CD14-positive monocyte (primary cell): ENCODE measurements at regions not wholly inside any gene's neighbourhood (a gene's known extent, or its start where the extent isn't known, plus 50 kb on each side); places are given as distances from the start of the nearest gene placed in this dataset.

Experiments used
- DNase-seq, 3 donors: peaks; one replicate each; pipeline ENCODE4 v3.0.0-alpha.2; 2011 to 2022
- H2AFZ ChIP-seq: 2 replicates; pipeline ENCODE4 v1.6.0; 2012; ENCODE audit warnings: mild to moderate bottlenecking, low read depth, low read length, inconsistent platforms; ENCODE audit not compliant: insufficient read depth, poor library complexity, severe bottlenecking
- H3K27ac ChIP-seq, 2 donors: 1 replicate in 1 of 2; 2 replicates in 1 of 2; pipeline ENCODE4 v1.5.1; 2012 to 2013; ENCODE audit warnings: low read length in 2 of 2, control low read depth in 1 of 2, inconsistent platforms in 1 of 2, low read depth in 1 of 2, mild to moderate bottlenecking in 1 of 2
- H3K27me3 ChIP-seq, 2 donors: one replicate each; pipeline versions ENCODE4 v1.6.0 to v1.6.1; 2011 to 2013; ENCODE audit warnings: low read length in 2 of 2; ENCODE audit not compliant: control insufficient read depth in 2 of 2, insufficient read depth in 2 of 2
- H3K36me3 ChIP-seq, 2 donors: replicated peaks in 1 of 2; 1 replicate in 1 of 2; 2 replicates in 1 of 2; pipeline versions ENCODE4 v1.5.1 to v1.6.1; 2012 to 2013; ENCODE audit warnings: low read length in 2 of 2, control low read depth in 1 of 2, inconsistent platforms in 1 of 2, mild to moderate bottlenecking in 1 of 2; ENCODE audit not compliant: insufficient read depth in 2 of 2, control insufficient read depth in 1 of 2
- H3K4me1 ChIP-seq, 2 donors: 1 replicate in 1 of 2; 2 replicates in 1 of 2; pipeline versions ENCODE4 v1.5.1 to v1.6.1; 2012 to 2013; ENCODE audit warnings: low read length in 2 of 2, control low read depth in 1 of 2, inconsistent platforms in 1 of 2, mild to moderate bottlenecking in 1 of 2, moderate library complexity in 1 of 2; ENCODE audit not compliant: insufficient read depth in 2 of 2, control insufficient read depth in 1 of 2
- H3K4me2 ChIP-seq: replicated peaks from 2 replicates; pipeline ENCODE3; 2012; ENCODE audit warnings: low read length, moderate library complexity, mild to moderate bottlenecking; ENCODE audit not compliant: poor library complexity, severe bottlenecking; ENCODE audit errors: extremely low read depth
- H3K4me3 ChIP-seq, 3 experiments: fragments of 200-600 bp in 1 of 3; sonication (generic) in 1 of 3; replicated peaks in 1 of 3; 1 replicate in 2 of 3; 2 replicates in 1 of 3; pipeline ENCODE4 v1.5.1; 2011 to 2013; ENCODE audit warnings: low read length in 3 of 3, mild to moderate bottlenecking in 3 of 3, control low read depth in 2 of 3, low read depth in 2 of 3, inconsistent platforms in 1 of 3, moderate library complexity in 1 of 3
- H3K79me2 ChIP-seq: 2 replicates; pipeline ENCODE4 v1.6.0; 2012; ENCODE audit warnings: mild to moderate bottlenecking, control low read depth, inconsistent platforms, low read length, moderate library complexity; ENCODE audit not compliant: insufficient read depth
- H3K9ac ChIP-seq: 2 replicates; pipeline ENCODE4 v1.6.0; 2017; ENCODE audit warnings: low read length, mild to moderate bottlenecking; ENCODE audit not compliant: insufficient read depth, poor library complexity, severe bottlenecking
- H3K9me3 ChIP-seq, 2 donors: replicated peaks in 1 of 2; 1 replicate in 1 of 2; 2 replicates in 1 of 2; pipeline versions ENCODE4 v1.5.1 to v1.6.1; 2012 to 2013; ENCODE audit warnings: low read length in 2 of 2, control low read depth in 1 of 2; ENCODE audit not compliant: control insufficient read depth in 1 of 2, insufficient read depth in 1 of 2
- H4K20me1 ChIP-seq: 2 replicates; pipeline ENCODE4 v1.6.0; 2012; ENCODE audit warnings: mild to moderate bottlenecking, low read length, control low read depth, moderate library complexity; ENCODE audit not compliant: insufficient read depth
- H3K27ac Mint-ChIP-seq, 7 donors: one replicate each; pipeline ENCODE4 v1.8.0; 2020; ENCODE audit warnings: mild to moderate bottlenecking in 7 of 7, mixed read lengths in 7 of 7, moderate library complexity in 6 of 7, inconsistent platforms in 2 of 7
- H3K27me3 Mint-ChIP-seq, 3 donors: one replicate each; pipeline ENCODE4 v1.8.0; 2021 to 2022; ENCODE audit warnings: low read depth in 3 of 3, mild to moderate bottlenecking in 3 of 3, mixed read lengths in 3 of 3, moderate library complexity in 3 of 3, inconsistent platforms in 1 of 3
- H3K36me3 Mint-ChIP-seq, 2 donors: one replicate each; pipeline ENCODE4 v1.8.0; 2020; ENCODE audit warnings: mixed read lengths in 2 of 2, inconsistent platforms in 1 of 2, mild to moderate bottlenecking in 1 of 2
- H3K4me1 Mint-ChIP-seq: one replicate; pipeline ENCODE4 v1.8.0; 2020; ENCODE audit warnings: mild to moderate bottlenecking, mixed read lengths
- H3K4me3 Mint-ChIP-seq, 2 donors: one replicate each; pipeline ENCODE4 v1.8.0; 2020; ENCODE audit warnings: mild to moderate bottlenecking in 2 of 2, mixed read lengths in 2 of 2, moderate library complexity in 1 of 2
- H3K9me3 Mint-ChIP-seq, 7 donors: one replicate each; pipeline ENCODE4 v1.8.0; 2020 to 2022; ENCODE audit warnings: mixed read lengths in 7 of 7, mild to moderate bottlenecking in 6 of 7, moderate library complexity in 6 of 7, inconsistent platforms in 2 of 7
- WGBS: methylation state at CpG from one replicate; pipeline ENCODE4 v1.1.5; 2013; ENCODE audit warnings: missing lambda C conversion rate; ENCODE audit not compliant: insufficient coverage; 5-methylcytosine and 5-hydroxymethylcytosine counted together
- intact Hi-C, 2 donors: fragments of 100-400 bp; cut with micrococcal nuclease; formaldehyde crosslinking; loops; one replicate each; pipeline versions ENCODE4 v1.15.0 to v1.15.1; 2023
- TF ChIP-seq, protein P1 (sequence below): fragments of 200-600 bp; IDR thresholded peaks from one replicate; pipeline ENCODE4 v1.8.0; 2022; ENCODE audit warnings: antibody characterized with exemption, mild to moderate bottlenecking

DNA sequence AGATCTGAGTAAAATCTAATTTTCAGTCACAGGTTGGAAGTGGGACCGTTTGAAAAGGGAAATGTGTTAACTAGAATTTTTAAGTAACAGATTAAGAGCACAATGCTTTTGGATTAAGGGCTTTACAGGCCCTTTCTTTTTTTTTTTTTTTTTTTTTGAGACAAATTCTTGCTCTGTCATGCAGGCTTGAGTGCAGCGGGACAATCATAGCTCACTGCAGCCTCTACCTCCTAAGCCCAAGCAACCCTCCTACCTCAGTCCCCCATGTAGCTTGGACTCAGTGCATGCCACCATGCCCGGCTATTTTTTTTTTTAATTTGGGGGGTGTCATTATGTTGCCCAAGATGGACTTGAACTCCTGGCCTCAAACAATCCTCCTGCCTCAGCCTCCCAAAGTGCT, 363.7 kb downstream of the LIG4 start:
- H3K79me2 ChIP-seq: no peaks in the 10 kb centered on the region

DNA sequence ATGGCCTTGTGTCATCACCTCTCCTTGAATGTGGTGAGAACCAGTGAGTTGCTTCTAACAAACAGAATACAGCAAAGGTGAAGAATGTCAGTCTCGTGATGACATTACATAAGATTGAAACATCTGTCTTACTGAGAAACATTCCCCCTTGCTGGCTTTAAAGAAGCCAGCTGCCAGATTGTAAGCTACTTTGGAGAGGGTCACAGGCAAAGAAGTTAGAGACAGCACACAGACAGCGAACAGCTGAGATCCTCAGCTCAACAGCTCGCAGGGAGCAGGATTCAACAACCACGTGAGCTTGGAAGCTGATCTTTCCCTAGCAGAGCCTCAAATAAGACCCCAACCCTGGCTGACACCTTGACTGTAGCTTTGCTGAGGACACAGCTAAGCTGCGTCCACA, 367.9 kb downstream of the LIG4 start:
- TF ChIP-seq, protein P1, sequence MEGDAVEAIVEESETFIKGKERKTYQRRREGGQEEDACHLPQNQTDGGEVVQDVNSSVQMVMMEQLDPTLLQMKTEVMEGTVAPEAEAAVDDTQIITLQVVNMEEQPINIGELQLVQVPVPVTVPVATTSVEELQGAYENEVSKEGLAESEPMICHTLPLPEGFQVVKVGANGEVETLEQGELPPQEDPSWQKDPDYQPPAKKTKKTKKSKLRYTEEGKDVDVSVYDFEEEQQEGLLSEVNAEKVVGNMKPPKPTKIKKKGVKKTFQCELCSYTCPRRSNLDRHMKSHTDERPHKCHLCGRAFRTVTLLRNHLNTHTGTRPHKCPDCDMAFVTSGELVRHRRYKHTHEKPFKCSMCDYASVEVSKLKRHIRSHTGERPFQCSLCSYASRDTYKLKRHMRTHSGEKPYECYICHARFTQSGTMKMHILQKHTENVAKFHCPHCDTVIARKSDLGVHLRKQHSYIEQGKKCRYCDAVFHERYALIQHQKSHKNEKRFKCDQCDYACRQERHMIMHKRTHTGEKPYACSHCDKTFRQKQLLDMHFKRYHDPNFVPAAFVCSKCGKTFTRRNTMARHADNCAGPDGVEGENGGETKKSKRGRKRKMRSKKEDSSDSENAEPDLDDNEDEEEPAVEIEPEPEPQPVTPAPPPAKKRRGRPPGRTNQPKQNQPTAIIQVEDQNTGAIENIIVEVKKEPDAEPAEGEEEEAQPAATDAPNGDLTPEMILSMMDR: no peak
- no peak overlapping the region for H3K4me3 ChIP-seq
- no peaks in the 10 kb centered on the region for H3K27me3 ChIP-seq
- no peak overlapping the region for H3K9ac ChIP-seq
- no peaks in the 10 kb centered on the region for H3K36me3 Mint-ChIP-seq
- no peak overlapping the region for H3K4me2 ChIP-seq
- no peak for DNase-seq
- H3K79me2 ChIP-seq: no peaks in the 10 kb centered on the region
- intact Hi-C loops: no loop called here
- no peak overlapping the region for H2AFZ ChIP-seq
- no peak overlapping the region for H3K27ac ChIP-seq
- no peak overlapping the region for H3K27ac Mint-ChIP-seq
- H3K4me1 Mint-ChIP-seq: no peaks in the 10 kb centered on the region
- H3K27me3 Mint-ChIP-seq: no peaks in the 10 kb centered on the region
- H4K20me1 ChIP-seq: no peaks in the 10 kb centered on the region
- no peak overlapping the region for H3K4me3 Mint-ChIP-seq
- 77% methylated on average over 3 of the region's 5 CpGs for WGBS
- H3K9me3 ChIP-seq: no peaks in the 10 kb centered on the region
- H3K36me3 ChIP-seq: no peaks in the 10 kb centered on the region
- peaks cover 0 to 3% (median 0%) of the 10 kb centered on the region in 7 donors for H3K9me3 Mint-ChIP-seq
- no peaks in the 10 kb centered on the region for H3K4me1 ChIP-seq

More for the DNA sequence above, 363.7 kb downstream of the LIG4 start:
- TF ChIP-seq, protein P1: no peak
- Histone ChIP-seq H3K4me2 (no peak overlapping the region), H3K4me3 (no peak overlapping the region), H4K20me1 (no peaks in the 10 kb centered on the region), H3K9me3 (no peaks in the 10 kb centered on the region), H3K4me1 (no peaks in the 10 kb centered on the region), H3K9ac (no peak overlapping the region), H3K27me3 (no peaks in the 10 kb centered on the region), H3K36me3 (no peaks in the 10 kb centered on the region), H2AFZ (no peak overlapping the region), H3K27ac (no peak overlapping the region)
- no peak for DNase-seq
- no peak overlapping the region for H3K27ac Mint-ChIP-seq
- peaks cover 0 to 6% (median 0%) of the 10 kb centered on the region in 7 donors for H3K9me3 Mint-ChIP-seq
- H3K4me1 Mint-ChIP-seq: no peaks in the 10 kb centered on the region
- intact Hi-C loops: no loop called here
- no CpG with 5 or more reads among the region's 3 CpGs for whole genome bisulfite sequencing
- H3K4me3 Mint-ChIP-seq: no peak overlapping the region
- no peaks in the 10 kb centered on the region for H3K27me3 Mint-ChIP-seq
- no peaks in the 10 kb centered on the region for H3K36me3 Mint-ChIP-seq
